ENCODE measurements at regions not wholly inside any gene's neighbourhood (a gene's known extent, or its start where the extent isn't known, plus 50 kb on each side); places are given as distances from the start of the nearest gene placed in this dataset.
"Not testable (repeated sequence)": the region's sequence is repeated elsewhere in the genome, so short reads cannot be mapped to it uniquely, and the experiment has no call there.

DNA sequence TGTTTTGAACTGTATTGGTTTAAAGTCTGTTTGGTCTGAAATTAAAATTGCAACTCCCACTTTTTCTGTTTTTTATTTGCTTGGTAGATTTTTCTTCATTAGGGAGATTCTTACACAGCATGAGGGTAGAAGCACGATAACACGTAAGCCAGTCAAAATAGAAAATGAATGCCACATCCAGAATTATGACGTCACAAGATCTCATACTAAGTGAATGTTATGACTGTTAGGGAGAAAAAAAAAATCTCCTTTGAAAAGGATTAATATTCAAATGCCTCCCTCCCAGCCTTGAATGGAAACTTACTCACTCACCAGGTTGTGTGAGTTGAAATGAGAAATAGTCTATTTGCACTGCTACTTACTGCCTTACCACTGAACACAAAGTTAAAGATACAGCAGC, 670.8 kb downstream of the TFAP2A start:
- TF ChIP-seq, protein P1, sequence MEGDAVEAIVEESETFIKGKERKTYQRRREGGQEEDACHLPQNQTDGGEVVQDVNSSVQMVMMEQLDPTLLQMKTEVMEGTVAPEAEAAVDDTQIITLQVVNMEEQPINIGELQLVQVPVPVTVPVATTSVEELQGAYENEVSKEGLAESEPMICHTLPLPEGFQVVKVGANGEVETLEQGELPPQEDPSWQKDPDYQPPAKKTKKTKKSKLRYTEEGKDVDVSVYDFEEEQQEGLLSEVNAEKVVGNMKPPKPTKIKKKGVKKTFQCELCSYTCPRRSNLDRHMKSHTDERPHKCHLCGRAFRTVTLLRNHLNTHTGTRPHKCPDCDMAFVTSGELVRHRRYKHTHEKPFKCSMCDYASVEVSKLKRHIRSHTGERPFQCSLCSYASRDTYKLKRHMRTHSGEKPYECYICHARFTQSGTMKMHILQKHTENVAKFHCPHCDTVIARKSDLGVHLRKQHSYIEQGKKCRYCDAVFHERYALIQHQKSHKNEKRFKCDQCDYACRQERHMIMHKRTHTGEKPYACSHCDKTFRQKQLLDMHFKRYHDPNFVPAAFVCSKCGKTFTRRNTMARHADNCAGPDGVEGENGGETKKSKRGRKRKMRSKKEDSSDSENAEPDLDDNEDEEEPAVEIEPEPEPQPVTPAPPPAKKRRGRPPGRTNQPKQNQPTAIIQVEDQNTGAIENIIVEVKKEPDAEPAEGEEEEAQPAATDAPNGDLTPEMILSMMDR (IDR thresholded peaks at IDR 0.05; ENCODE audit: borderline replicate concordance, insufficient read depth, low read depth, low read length), result no peak
- no peak overlapping the region for H3K4me3 ChIP-seq (ENCODE audit: low read depth, low read length)

DNA sequence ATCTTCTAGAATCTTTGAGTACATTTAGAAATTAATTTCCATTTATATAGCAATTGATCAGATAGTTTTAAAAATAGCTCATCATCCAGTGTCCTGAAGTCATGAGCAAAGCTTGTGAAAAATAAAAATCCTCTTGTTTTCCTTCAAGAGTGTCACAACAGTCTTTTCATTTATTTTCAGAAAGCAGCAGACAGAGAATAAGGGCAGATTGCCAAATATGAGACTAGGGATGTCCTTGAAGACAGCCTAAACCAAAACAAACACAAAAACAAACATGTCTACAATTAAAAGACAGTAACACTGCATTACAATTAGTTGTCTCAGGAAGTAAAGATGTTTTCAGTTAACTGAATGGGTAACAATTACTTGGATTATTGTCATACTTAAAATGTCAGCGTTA, 682.8 kb downstream of the TFAP2A start:
- TF ChIP-seq, protein P1 (IDR thresholded peaks at IDR 0.05; ENCODE audit: borderline replicate concordance, insufficient read depth, low read depth, low read length), result no peak
- H3K4me3 ChIP-seq (ENCODE audit: low read depth, low read length), result no peak overlapping the region

GRCh38 chr6:9725776-9726175, 689.1 kb downstream of the TFAP2A start:
- H3K4me3 ChIP-seq (ENCODE audit: low read depth, low read length), result not testable (repeated sequence)

- TF ChIP-seq, protein P1 (IDR thresholded peaks at IDR 0.05; ENCODE audit: borderline replicate concordance, insufficient read depth, low read depth, low read length), result no peak
- H3K4me3 ChIP-seq (ENCODE audit: low read depth, low read length), result no peak overlapping the region
Measured at GRCh38 chr6:9717568-9717967, 697.3 kb downstream of the TFAP2A start.

- TF ChIP-seq, protein P1 (IDR thresholded peaks at IDR 0.05; ENCODE audit: borderline replicate concordance, insufficient read depth, low read depth, low read length), result no peak
- H3K4me3 ChIP-seq (ENCODE audit: low read depth, low read length), result no peak overlapping the region
Measured at GRCh38 chr6:9711365-9711764, 703.5 kb downstream of the TFAP2A start.

- no peak overlapping the region for H3K4me3 ChIP-seq (ENCODE audit: low read depth, low read length)
- TF ChIP-seq, protein P1 (IDR thresholded peaks at IDR 0.05; ENCODE audit: borderline replicate concordance, insufficient read depth, low read depth, low read length), result no peak
Measured at GRCh38 chr6:9710574-9710973, 704.3 kb downstream of the TFAP2A start.

DNA sequence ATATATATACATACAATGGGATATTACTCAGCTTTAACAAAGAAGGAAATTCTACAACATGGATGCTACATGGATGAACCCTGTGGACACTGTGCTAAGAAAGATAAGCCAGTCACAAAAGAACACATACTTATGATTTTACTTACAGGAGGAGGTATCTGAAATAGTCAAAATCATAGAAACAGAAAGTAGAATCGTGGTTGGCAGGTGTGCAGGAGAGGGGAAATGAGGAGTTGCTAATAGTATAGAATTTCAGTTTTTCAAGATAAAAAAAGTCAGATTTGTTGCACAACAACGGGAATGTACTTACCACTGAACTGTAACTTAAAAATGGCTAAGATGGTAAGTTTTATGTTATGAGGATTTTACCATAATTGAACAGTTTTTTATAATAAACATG, 706.3 kb downstream of the TFAP2A start:
- no peak overlapping the region for H3K4me3 ChIP-seq (ENCODE audit: low read depth, low read length)
- TF ChIP-seq, protein P1 (IDR thresholded peaks at IDR 0.05; ENCODE audit: borderline replicate concordance, insufficient read depth, low read depth, low read length), result no peak

GRCh38 chr6:9704989-9705388, 709.9 kb downstream of the TFAP2A start:
- H3K4me3 ChIP-seq (ENCODE audit: low read depth, low read length), result no peak overlapping the region
- TF ChIP-seq, protein P1 (IDR thresholded peaks at IDR 0.05; ENCODE audit: borderline replicate concordance, insufficient read depth, low read depth, low read length), result no peak
